ENCODE measurements at regions not wholly inside any gene's neighbourhood (a gene's known extent, or its start where the extent isn't known, plus 50 kb on each side); places are given as distances from the start of the nearest gene placed in this dataset.

DNA sequence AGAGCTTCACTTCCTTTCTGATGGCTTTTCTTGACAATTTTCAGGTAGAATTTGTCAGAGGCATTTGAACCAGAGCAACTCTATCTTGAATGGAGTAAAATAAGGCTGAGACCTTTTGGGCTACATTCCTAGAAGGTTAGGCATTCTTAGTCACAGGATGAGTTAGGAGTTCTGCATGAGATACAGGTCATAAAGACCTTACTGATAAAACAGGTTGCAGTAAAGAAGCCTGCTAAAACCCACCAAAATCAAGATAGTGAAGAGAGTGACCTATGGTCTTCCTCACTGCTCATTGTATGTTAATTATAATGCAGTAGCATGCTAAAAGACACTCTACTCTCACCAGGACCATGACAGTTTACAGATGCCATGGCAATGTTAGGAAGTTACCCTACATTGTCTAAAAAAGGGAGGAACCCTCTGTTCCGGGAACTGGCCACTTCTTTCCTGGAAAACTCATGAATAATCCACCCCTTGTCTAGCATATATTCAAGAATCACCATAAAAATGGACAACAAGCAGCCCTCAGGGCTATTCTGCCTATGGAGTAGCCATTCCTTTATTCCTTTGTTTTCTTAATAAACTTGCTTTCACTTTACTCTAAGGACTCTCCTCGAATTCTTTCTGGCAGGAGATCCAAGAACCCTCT lies 1519.7 kb upstream of the TENM4 start:
- H3K27ac ChIP-seq: no peak overlapping the region
- WGBS, 2 donors: 66 to 76% methylated on average over 2 of the region's 2 CpGs

DNA sequence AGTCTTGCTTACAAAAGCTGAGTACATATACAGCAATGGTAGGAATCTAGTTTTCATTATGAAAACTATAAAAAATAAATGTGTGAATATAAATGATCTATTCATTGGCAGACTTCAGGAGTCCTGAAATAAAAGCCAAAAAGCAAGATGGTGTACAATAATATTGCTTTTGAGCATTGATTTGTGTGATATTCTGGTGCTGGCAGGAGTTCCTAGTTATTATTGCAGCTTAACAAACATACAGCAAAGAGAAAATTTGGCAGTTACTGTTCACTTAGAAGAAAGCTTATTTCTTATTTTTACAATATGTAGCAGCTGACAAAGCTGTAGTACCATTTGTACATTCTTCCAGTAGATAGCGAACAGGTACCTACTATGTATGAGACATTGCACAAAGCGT lies 1518.9 kb upstream of the TENM4 start:
- Histone ChIP-seq H3K4me1 (no peaks in the 10 kb centered on the region), H3K27me3 (no peaks in the 10 kb centered on the region), H3K36me3 (no peaks in the 10 kb centered on the region), H3K9me3 (no peaks in the 10 kb centered on the region), H3K4me3 (no peak overlapping the region), H3K27ac (no peak overlapping the region)
- WGBS, 2 donors: 88 to 96% methylated on average over 2 of the region's 2 CpGs
- no peak for DNase-seq
- intact Hi-C loops (cut with DNase I): loop anchor here (1.0 kb wide), 1 partner anchor 24 kb away; no protein-coding TSS in a partner anchor
- no peak for TF ChIP-seq POLR2AphosphoS5 (IDR thresholded peaks at IDR 0.05)
- no peak for TF ChIP-seq EP300 (IDR thresholded peaks at IDR 0.05)
- TF ChIP-seq, protein P1, sequence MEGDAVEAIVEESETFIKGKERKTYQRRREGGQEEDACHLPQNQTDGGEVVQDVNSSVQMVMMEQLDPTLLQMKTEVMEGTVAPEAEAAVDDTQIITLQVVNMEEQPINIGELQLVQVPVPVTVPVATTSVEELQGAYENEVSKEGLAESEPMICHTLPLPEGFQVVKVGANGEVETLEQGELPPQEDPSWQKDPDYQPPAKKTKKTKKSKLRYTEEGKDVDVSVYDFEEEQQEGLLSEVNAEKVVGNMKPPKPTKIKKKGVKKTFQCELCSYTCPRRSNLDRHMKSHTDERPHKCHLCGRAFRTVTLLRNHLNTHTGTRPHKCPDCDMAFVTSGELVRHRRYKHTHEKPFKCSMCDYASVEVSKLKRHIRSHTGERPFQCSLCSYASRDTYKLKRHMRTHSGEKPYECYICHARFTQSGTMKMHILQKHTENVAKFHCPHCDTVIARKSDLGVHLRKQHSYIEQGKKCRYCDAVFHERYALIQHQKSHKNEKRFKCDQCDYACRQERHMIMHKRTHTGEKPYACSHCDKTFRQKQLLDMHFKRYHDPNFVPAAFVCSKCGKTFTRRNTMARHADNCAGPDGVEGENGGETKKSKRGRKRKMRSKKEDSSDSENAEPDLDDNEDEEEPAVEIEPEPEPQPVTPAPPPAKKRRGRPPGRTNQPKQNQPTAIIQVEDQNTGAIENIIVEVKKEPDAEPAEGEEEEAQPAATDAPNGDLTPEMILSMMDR (IDR thresholded peaks at IDR 0.05): no peak
- no peak for TF ChIP-seq POLR2A (IDR thresholded peaks at IDR 0.05)

More for the DNA sequence above, 1519.7 kb upstream of the TENM4 start:
- DNase-seq: no peak
- H3K27me3 ChIP-seq: no peaks in the 10 kb centered on the region
- TF ChIP-seq, protein P1 (IDR thresholded peaks at IDR 0.05): no peak
- TF ChIP-seq POLR2AphosphoS5 (IDR thresholded peaks at IDR 0.05) (no peak), EP300 (IDR thresholded peaks at IDR 0.05) (no peak), POLR2A (IDR thresholded peaks at IDR 0.05) (no peak)
- no peaks in the 10 kb centered on the region for H3K9me3 ChIP-seq
- no peak overlapping the region for H3K4me3 ChIP-seq
- intact Hi-C loops (cut with DNase I): no loop called here
- no peaks in the 10 kb centered on the region for H3K36me3 ChIP-seq
- no peaks in the 10 kb centered on the region for H3K4me1 ChIP-seq

DNA sequence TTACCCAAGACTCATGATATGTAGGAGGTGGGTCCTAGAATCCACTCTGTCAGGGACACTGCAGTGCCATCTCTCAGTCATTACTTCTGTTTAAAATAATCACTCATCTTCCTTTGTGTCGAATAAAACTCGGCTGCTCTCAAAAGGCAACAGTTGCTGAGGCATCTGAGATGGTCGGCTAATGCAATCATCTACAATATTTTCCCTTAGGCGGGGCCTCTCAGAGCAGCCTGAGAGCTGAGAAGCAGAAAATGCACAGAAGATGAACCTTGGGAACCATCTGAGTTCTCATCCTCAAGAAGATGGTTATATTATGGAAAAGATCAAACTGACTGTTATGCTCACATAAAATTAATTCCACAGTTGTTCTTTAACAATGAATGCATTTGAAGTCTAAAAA lies 1518.2 kb upstream of the TENM4 start:
- no peak for TF ChIP-seq POLR2AphosphoS5 (IDR thresholded peaks at IDR 0.05)
- TF ChIP-seq, protein P1 (IDR thresholded peaks at IDR 0.05): no peak
- TF ChIP-seq EP300 (IDR thresholded peaks at IDR 0.05): no peak
- TF ChIP-seq POLR2A (IDR thresholded peaks at IDR 0.05): no peak
- no peak overlapping the region for H3K4me3 ChIP-seq
- intact Hi-C loops (cut with DNase I): loop anchor here (1.0 kb wide), 1 partner anchor 24 kb away; no protein-coding TSS in a partner anchor
- no peaks in the 10 kb centered on the region for H3K4me1 ChIP-seq
- no peak overlapping the region for H3K27ac ChIP-seq
- H3K27me3 ChIP-seq: no peaks in the 10 kb centered on the region
- H3K9me3 ChIP-seq: no peaks in the 10 kb centered on the region
- H3K36me3 ChIP-seq: no peaks in the 10 kb centered on the region
- 79 to 81% methylated on average over 4 of the region's 4 CpGs for WGBS, 2 donors
- no peak for DNase-seq

DNA sequence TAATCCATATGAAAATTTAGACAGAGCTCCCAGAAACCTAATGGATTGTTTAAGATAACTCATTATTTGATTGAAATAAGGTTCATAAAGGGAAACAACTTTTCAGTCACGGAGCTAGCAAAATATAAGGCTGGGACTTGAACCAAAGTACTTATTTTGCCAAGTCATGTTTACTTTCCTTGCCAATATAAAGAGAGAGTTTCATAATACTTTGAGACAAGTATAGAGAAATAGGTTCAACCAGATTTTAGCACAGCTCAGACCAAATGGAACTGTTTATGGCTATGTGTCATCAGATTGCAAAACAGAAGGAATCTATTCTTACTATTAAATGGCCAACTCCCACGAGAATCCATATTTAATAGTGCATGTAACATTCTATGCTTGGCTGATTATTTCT lies 1517.5 kb upstream of the TENM4 start:
- Histone ChIP-seq H3K4me3 (no peak overlapping the region), H3K27ac (no peak overlapping the region), H3K36me3 (no peaks in the 10 kb centered on the region), H3K27me3 (no peaks in the 10 kb centered on the region), H3K9me3 (no peaks in the 10 kb centered on the region), H3K4me1 (no peaks in the 10 kb centered on the region)
- no peak for TF ChIP-seq POLR2A (IDR thresholded peaks at IDR 0.05)
- TF ChIP-seq, protein P1 (IDR thresholded peaks at IDR 0.05): no peak
- no peak for TF ChIP-seq EP300 (IDR thresholded peaks at IDR 0.05)
- TF ChIP-seq POLR2AphosphoS5 (IDR thresholded peaks at IDR 0.05): no peak
- DNase-seq: no peak
- WGBS, 2 donors: 30 to 41% methylated on average over 2 of the region's 2 CpGs
- intact Hi-C loops (cut with DNase I): no loop called here

DNA sequence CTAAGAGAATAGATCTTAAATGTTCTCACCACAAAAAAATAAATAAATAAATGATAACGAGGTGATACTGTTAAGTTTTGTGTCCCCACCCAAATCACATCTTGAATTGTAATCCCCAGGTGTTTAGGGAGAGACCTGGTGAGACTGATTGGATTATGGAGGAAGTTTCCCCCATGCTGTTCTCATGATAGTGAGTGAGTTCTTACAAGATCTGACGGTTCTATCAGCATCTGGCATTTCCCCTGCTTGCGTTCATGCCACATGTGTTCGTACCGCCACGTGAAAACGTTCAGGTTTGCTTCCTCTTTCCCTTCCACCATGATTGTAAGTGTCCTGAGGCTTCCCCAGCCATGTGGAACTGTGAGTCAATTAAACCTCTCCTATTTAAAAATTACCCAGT lies 1514.8 kb upstream of the TENM4 start:
- no peak for DNase-seq
- 87 to 89% methylated on average over 7 of the region's 7 CpGs for WGBS, 2 donors
- H3K9me3 ChIP-seq: no peaks in the 10 kb centered on the region
- H3K4me3 ChIP-seq: no peak overlapping the region
- intact Hi-C loops (cut with DNase I): no loop called here
- TF ChIP-seq POLR2AphosphoS5 (IDR thresholded peaks at IDR 0.05): no peak
- no peak for TF ChIP-seq EP300 (IDR thresholded peaks at IDR 0.05)
- no peak for TF ChIP-seq POLR2A (IDR thresholded peaks at IDR 0.05)
- TF ChIP-seq, protein P1 (IDR thresholded peaks at IDR 0.05): no peak
- no peaks in the 10 kb centered on the region for H3K27me3 ChIP-seq
- H3K36me3 ChIP-seq: no peaks in the 10 kb centered on the region
- no peak overlapping the region for H3K27ac ChIP-seq
- H3K4me1 ChIP-seq: no peaks in the 10 kb centered on the region

Measured in sigmoid colon (tissue), 6 donors.